DOHH2 (cell line): ENCODE measurements at regions not wholly inside any gene's neighbourhood (a gene's known extent, or its start where the extent isn't known, plus 50 kb on each side); places are given as distances from the start of the nearest gene placed in this dataset.

Experiments used
- H3F3A ChIP-seq: fragments of 200-600 bp; sonication (generic), shearing (Covaris generic); 2 replicates; pipeline ENCODE4 v1.6.0; 2016; ENCODE audit warnings: antibody characterized with exemption, mild to moderate bottlenecking; ENCODE audit not compliant: control insufficient read depth, insufficient read depth
- H3K27ac ChIP-seq: fragments of 200-600 bp; sonication (generic); 2 replicates; pipeline ENCODE4 v1.5.1; 2014; ENCODE audit warnings: low read depth, mild to moderate bottlenecking, low read length, moderate library complexity
- H3K27me3 ChIP-seq: fragments of 200-600 bp; sonication (generic); 2 replicates; pipeline ENCODE4 v1.6.1; 2014; ENCODE audit warnings: mild to moderate bottlenecking, low read length, mixed read lengths; ENCODE audit not compliant: control insufficient read depth
- H3K36me3 ChIP-seq: fragments of 200-600 bp; sonication (generic); 2 replicates; pipeline ENCODE4 v1.6.1; 2014; ENCODE audit warnings: mild to moderate bottlenecking, low read length, moderate library complexity, mixed read lengths; ENCODE audit not compliant: control insufficient read depth
- H3K4me1 ChIP-seq: fragments of 200-600 bp; sonication (generic); 2 replicates; pipeline ENCODE4 v1.6.1; 2014; ENCODE audit warnings: mild to moderate bottlenecking, low read length, mixed read lengths; ENCODE audit not compliant: control insufficient read depth
- H3K4me2 ChIP-seq: fragments of 200-600 bp; sonication (generic); 2 replicates; pipeline ENCODE4 v1.6.0; 2014; ENCODE audit warnings: mild to moderate bottlenecking, low read length, moderate library complexity
- H3K4me3 ChIP-seq: fragments of 200-600 bp; sonication (generic); 2 replicates; pipeline ENCODE4 v1.5.1; 2014; ENCODE audit warnings: mild to moderate bottlenecking, low read length, mixed read lengths
- H3K79me2 ChIP-seq: fragments of 200-600 bp; sonication (generic); 2 replicates; pipeline ENCODE4 v1.6.1; 2014; ENCODE audit warnings: mild to moderate bottlenecking, low read length, mixed read lengths; ENCODE audit not compliant: control insufficient read depth
- H3K9me2 ChIP-seq: fragments of 200-600 bp; sonication (generic); replicated peaks from 2 replicates; pipeline ENCODE4 v1.6.1; 2014; ENCODE audit warnings: mild to moderate bottlenecking, low read length, mixed read lengths; ENCODE audit not compliant: control insufficient read depth
- H3K9me3 ChIP-seq: fragments of 200-600 bp; sonication (generic); 2 replicates; pipeline ENCODE4 v1.6.1; 2014; ENCODE audit warnings: antibody characterized with exemption, low read length, mixed read lengths; ENCODE audit not compliant: control insufficient read depth, insufficient read depth
- H4K20me1 ChIP-seq: fragments of 200-600 bp; sonication (generic); 2 replicates; pipeline ENCODE4 v1.6.0; 2014; ENCODE audit warnings: low read depth, mild to moderate bottlenecking, antibody characterized with exemption, low read length, moderate library complexity; ENCODE audit not compliant: control insufficient read depth, insufficient read depth
- CTCF ChIP-seq: fragments of 200-600 bp; sonication (generic); IDR thresholded peaks from one replicate; pipeline ENCODE4 v1.5.1; 2014; ENCODE audit warnings: antibody characterized with exemption, mild to moderate bottlenecking, low read depth, low read length; ENCODE audit not compliant: poor library complexity, severe bottlenecking
- EZH2phosphoT487 ChIP-seq: fragments of 200-600 bp; sonication (generic); IDR thresholded peaks from 2 replicates; pipeline ENCODE4 v1.6.1; 2017; ENCODE audit warnings: borderline replicate concordance, mild to moderate bottlenecking, antibody characterized with exemption, low read length, moderate library complexity, mixed read lengths

- Histone ChIP-seq H3F3A (no peaks in the 10 kb centered on the region), H3K9me3 (no peaks in the 10 kb centered on the region), H3K4me3 (no peak overlapping the region), H4K20me1 (no peaks in the 10 kb centered on the region), H3K9me2 (no peaks in the 10 kb centered on the region), H3K27me3 (no peaks in the 10 kb centered on the region), H3K4me1 (no peaks in the 10 kb centered on the region), H3K36me3 (no peaks in the 10 kb centered on the region), H3K79me2 (no peaks in the 10 kb centered on the region), H3K4me2 (no peak overlapping the region), H3K27ac (no peak overlapping the region)
- TF ChIP-seq CTCF (no peak), EZH2phosphoT487 (no peak)
Observed at GRCh38 chr5:97635553-97635952, 452.5 kb upstream of the RIOK2 start.

GRCh38 chr5:97636766-97637165, 453.7 kb upstream of the RIOK2 start:
- Histone ChIP-seq H3K36me3 (no peaks in the 10 kb centered on the region), H3K4me3 (no peak overlapping the region), H3F3A (no peaks in the 10 kb centered on the region), H3K27ac (no peak overlapping the region), H3K4me2 (no peak overlapping the region), H3K27me3 (no peaks in the 10 kb centered on the region), H4K20me1 (no peaks in the 10 kb centered on the region), H3K9me2 (no peaks in the 10 kb centered on the region), H3K9me3 (no peaks in the 10 kb centered on the region), H3K79me2 (no peaks in the 10 kb centered on the region), H3K4me1 (no peaks in the 10 kb centered on the region)
- no peak for TF ChIP-seq EZH2phosphoT487
- TF ChIP-seq CTCF, result no peak

GRCh38 chr5:97641081-97641480, 458.0 kb upstream of the RIOK2 start:
- H3K79me2 ChIP-seq, result no peaks in the 10 kb centered on the region
- H3K4me3 ChIP-seq, result no peak overlapping the region
- no peaks in the 10 kb centered on the region for H3K9me2 ChIP-seq
- no peaks in the 10 kb centered on the region for H4K20me1 ChIP-seq
- no peaks in the 10 kb centered on the region for H3K36me3 ChIP-seq
- no peaks in the 10 kb centered on the region for H3K4me1 ChIP-seq
- no peak for TF ChIP-seq EZH2phosphoT487
- TF ChIP-seq CTCF, result no peak
- no peaks in the 10 kb centered on the region for H3K9me3 ChIP-seq
- H3K27me3 ChIP-seq, result no peaks in the 10 kb centered on the region
- no peaks in the 10 kb centered on the region for H3F3A ChIP-seq
- H3K4me2 ChIP-seq, result no peak overlapping the region
- H3K27ac ChIP-seq, result no peak overlapping the region

GRCh38 chr5:97644206-97644605, 461.2 kb upstream of the RIOK2 start:
- no peaks in the 10 kb centered on the region for H3F3A ChIP-seq
- H4K20me1 ChIP-seq, result no peaks in the 10 kb centered on the region
- H3K36me3 ChIP-seq, result no peaks in the 10 kb centered on the region
- no peaks in the 10 kb centered on the region for H3K9me2 ChIP-seq
- TF ChIP-seq EZH2phosphoT487 (no peak), CTCF (no peak)
- no peak overlapping the region for H3K4me3 ChIP-seq
- no peaks in the 10 kb centered on the region for H3K4me1 ChIP-seq
- no peaks in the 10 kb centered on the region for H3K79me2 ChIP-seq
- H3K9me3 ChIP-seq, result no peaks in the 10 kb centered on the region
- no peak overlapping the region for H3K4me2 ChIP-seq
- no peaks in the 10 kb centered on the region for H3K27me3 ChIP-seq
- no peak overlapping the region for H3K27ac ChIP-seq
